OCI-LY1 (cell line): ENCODE measurements at regions not wholly inside any gene's neighbourhood (a gene's known extent, or its start where the extent isn't known, plus 50 kb on each side); places are given as distances from the start of the nearest gene placed in this dataset.

Experiments used
- H2AFZ ChIP-seq: fragments of 200-600 bp; sonication (generic), shearing (Covaris generic); 2 replicates; pipeline ENCODE4 v1.6.0; 2014; ENCODE audit warnings: antibody characterized with exemption, mild to moderate bottlenecking, low read length
- H3F3A ChIP-seq: fragments of 200-600 bp; sonication (generic), shearing (Covaris generic); 2 replicates; pipeline ENCODE4 v1.6.0; 2014; ENCODE audit warnings: mild to moderate bottlenecking, antibody characterized with exemption, low read length, moderate library complexity; ENCODE audit not compliant: insufficient read depth
- H3K27ac ChIP-seq: fragments of 200-600 bp; sonication (generic); 2 replicates; pipeline ENCODE4 v1.5.1; 2014; ENCODE audit warnings: low read length, mixed run types, mild to moderate bottlenecking, low read depth; ENCODE audit not compliant: poor library complexity, severe bottlenecking
- H3K27me3 ChIP-seq: fragments of 200-600 bp; sonication (generic); 2 replicates; pipeline ENCODE4 v1.6.0; 2014; ENCODE audit warnings: antibody characterized with exemption, mild to moderate bottlenecking, low read length, moderate library complexity; ENCODE audit not compliant: insufficient read depth
- H3K36me3 ChIP-seq: fragments of 200-600 bp; sonication (generic); 2 replicates; pipeline ENCODE4 v1.6.1; 2014; ENCODE audit warnings: mild to moderate bottlenecking, antibody characterized with exemption, low read length, moderate library complexity, mixed read lengths; ENCODE audit not compliant: insufficient read depth
- H3K4me1 ChIP-seq: fragments of 200-600 bp; sonication (generic); 2 replicates; pipeline ENCODE4 v1.5.1; 2014; ENCODE audit warnings: mild to moderate bottlenecking, low read length, moderate library complexity; ENCODE audit not compliant: insufficient read depth, severe bottlenecking
- H3K4me2 ChIP-seq: fragments of 200-600 bp; sonication (generic), shearing (Covaris generic); 2 replicates; pipeline ENCODE4 v1.6.1; 2014; ENCODE audit warnings: low read length
- H3K4me3 ChIP-seq: fragments of 200-600 bp; sonication (generic); 2 replicates; pipeline ENCODE4 v1.5.1; 2014; ENCODE audit warnings: low read length, low read depth, mild to moderate bottlenecking, mixed read lengths; ENCODE audit not compliant: poor library complexity, severe bottlenecking
- H3K79me2 ChIP-seq: fragments of 200-600 bp; shearing (Covaris generic); 2 replicates; pipeline ENCODE4 v1.6.1; 2016; ENCODE audit warnings: mixed run types, low read length, mixed read lengths; ENCODE audit not compliant: insufficient read depth
- H3K9ac ChIP-seq: fragments of 200-600 bp; sonication (generic), shearing (Covaris generic); 2 replicates; pipeline ENCODE4 v1.6.1; 2014; ENCODE audit warnings: mild to moderate bottlenecking, low read length, mixed read lengths
- H3K9me2 ChIP-seq: fragments of 200-600 bp; sonication (generic), shearing (Covaris generic); 2 replicates; pipeline ENCODE4 v1.6.1; 2014; ENCODE audit warnings: low read depth, mild to moderate bottlenecking, low read length, mixed read lengths
- H3K9me3 ChIP-seq: fragments of 200-600 bp; shearing (Covaris generic); 2 replicates; pipeline ENCODE4 v1.6.1; 2014; ENCODE audit warnings: low read length, mixed read lengths
- H4K20me1 ChIP-seq: fragments of 200-600 bp; sonication (generic), shearing (Covaris generic); 2 replicates; pipeline ENCODE4 v1.6.0; 2016; ENCODE audit warnings: mild to moderate bottlenecking, low read length; ENCODE audit not compliant: insufficient read depth
- EZH2 ChIP-seq: fragments of 200-600 bp; sonication (generic), shearing (Covaris generic); IDR thresholded peaks from 2 replicates; pipeline ENCODE4 v1.8.0; 2017; ENCODE audit warnings: borderline replicate concordance, mixed run types, mild to moderate bottlenecking, antibody characterized with exemption, low read length, moderate library complexity, mixed read lengths
- TF ChIP-seq, protein P1 (sequence below): fragments of 200-600 bp; sonication (generic), shearing (Covaris generic); IDR thresholded peaks from 2 replicates; pipeline ENCODE4 v1.5.1; 2017; ENCODE audit warnings: mild to moderate bottlenecking, antibody characterized with exemption, low read length, moderate library complexity, mixed read lengths

DNA sequence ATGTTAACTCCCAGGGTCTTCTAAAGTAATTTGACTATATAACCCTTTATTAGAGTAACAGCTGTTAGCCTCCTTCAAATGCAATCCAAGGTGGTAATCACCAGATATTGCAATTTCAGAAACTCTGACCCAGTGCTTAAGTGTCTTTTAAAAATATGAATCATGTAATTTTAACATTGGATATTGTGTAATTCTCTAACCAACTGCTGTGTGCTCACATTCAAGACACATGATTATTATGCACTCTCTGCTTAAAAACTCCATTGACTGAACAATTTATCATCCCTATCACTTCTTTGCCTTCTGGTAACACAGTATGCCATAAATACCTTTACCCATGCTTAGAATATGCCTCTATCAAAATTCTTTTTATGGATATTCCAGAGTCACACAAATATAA is 537.4 kb upstream of the RGS18 start:
- Histone ChIP-seq H3F3A (no peaks in the 10 kb centered on the region), H4K20me1 (no peaks in the 10 kb centered on the region), H3K4me2 (no peak overlapping the region), H3K36me3 (no peaks in the 10 kb centered on the region), H3K79me2 (no peaks in the 10 kb centered on the region), H3K4me3 (no peak overlapping the region), H3K27me3 (no peaks in the 10 kb centered on the region), H3K9me2 (no peaks in the 10 kb centered on the region), H3K9ac (no peak overlapping the region), H3K9me3 (no peaks in the 10 kb centered on the region), H2AFZ (no peak overlapping the region), H3K4me1 (no peaks in the 10 kb centered on the region), H3K27ac (no peak overlapping the region)
- no peak for TF ChIP-seq EZH2
- TF ChIP-seq, protein P1, sequence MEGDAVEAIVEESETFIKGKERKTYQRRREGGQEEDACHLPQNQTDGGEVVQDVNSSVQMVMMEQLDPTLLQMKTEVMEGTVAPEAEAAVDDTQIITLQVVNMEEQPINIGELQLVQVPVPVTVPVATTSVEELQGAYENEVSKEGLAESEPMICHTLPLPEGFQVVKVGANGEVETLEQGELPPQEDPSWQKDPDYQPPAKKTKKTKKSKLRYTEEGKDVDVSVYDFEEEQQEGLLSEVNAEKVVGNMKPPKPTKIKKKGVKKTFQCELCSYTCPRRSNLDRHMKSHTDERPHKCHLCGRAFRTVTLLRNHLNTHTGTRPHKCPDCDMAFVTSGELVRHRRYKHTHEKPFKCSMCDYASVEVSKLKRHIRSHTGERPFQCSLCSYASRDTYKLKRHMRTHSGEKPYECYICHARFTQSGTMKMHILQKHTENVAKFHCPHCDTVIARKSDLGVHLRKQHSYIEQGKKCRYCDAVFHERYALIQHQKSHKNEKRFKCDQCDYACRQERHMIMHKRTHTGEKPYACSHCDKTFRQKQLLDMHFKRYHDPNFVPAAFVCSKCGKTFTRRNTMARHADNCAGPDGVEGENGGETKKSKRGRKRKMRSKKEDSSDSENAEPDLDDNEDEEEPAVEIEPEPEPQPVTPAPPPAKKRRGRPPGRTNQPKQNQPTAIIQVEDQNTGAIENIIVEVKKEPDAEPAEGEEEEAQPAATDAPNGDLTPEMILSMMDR: no peak

DNA sequence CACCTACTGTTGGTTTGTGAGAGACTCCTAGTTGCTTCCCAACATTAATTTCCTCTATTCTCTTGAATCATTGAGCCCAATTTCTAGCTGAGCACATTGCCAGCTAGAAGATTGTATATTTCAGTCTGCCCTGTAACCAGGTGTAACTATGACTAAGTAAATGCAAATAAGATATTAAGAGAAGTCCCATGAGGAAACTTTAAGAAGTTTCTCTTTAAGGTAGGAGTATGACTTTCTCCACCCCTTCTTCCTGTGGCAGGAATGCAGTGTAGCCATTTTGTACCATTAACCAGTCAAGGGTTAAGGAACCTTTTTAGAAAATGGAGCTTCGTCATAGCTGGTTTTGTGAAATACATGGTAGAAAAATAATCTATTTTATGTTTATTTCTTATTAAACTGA is 534.2 kb upstream of the RGS18 start:
- Histone ChIP-seq H3K9me2 (no peaks in the 10 kb centered on the region), H3K9me3 (no peaks in the 10 kb centered on the region), H2AFZ (no peak overlapping the region), H3K4me1 (no peaks in the 10 kb centered on the region), H4K20me1 (no peaks in the 10 kb centered on the region), H3K36me3 (no peaks in the 10 kb centered on the region), H3K4me2 (no peak overlapping the region), H3K27ac (no peak overlapping the region), H3K9ac (no peak overlapping the region), H3K4me3 (no peak overlapping the region), H3K27me3 (no peaks in the 10 kb centered on the region), H3K79me2 (no peaks in the 10 kb centered on the region), H3F3A (no peaks in the 10 kb centered on the region)
- TF ChIP-seq, protein P1: no peak
- no peak for TF ChIP-seq EZH2

DNA sequence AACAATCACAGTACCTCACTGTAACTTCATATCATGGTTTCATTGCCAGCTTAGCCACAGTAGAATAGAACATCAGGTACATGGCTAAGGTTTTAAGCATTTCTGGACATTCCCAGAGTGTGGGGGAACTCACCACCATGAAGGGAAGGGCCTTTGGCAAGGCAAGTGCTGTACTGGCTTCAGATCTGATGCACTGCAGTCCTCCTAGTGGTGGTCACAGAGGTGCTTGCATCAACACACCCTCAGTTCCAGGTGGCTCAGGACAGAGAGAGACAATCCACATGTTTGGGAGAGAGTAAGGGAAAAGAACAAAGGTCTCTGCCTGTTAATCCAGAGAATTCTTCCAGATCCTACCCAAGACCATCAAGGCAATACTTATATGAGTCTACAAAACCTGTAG is 528.4 kb upstream of the RGS18 start:
- Histone ChIP-seq H2AFZ (no peak overlapping the region), H3K4me3 (no peak overlapping the region), H3K79me2 (no peaks in the 10 kb centered on the region), H3F3A (no peaks in the 10 kb centered on the region), H3K36me3 (no peaks in the 10 kb centered on the region), H3K4me1 (no peaks in the 10 kb centered on the region), H3K27me3 (no peaks in the 10 kb centered on the region), H3K9me3 (no peaks in the 10 kb centered on the region), H3K4me2 (no peak overlapping the region), H3K27ac (no peak overlapping the region), H3K9me2 (no peaks in the 10 kb centered on the region), H3K9ac (no peak overlapping the region), H4K20me1 (no peaks in the 10 kb centered on the region)
- TF ChIP-seq, protein P1: no peak
- no peak for TF ChIP-seq EZH2
